Vagina (tissue), 2 donors: ENCODE measurements at regions not wholly inside any gene's neighbourhood (a gene's known extent, or its start where the extent isn't known, plus 50 kb on each side); places are given as distances from the start of the nearest gene placed in this dataset.

ENCODE experiments used
- DNase-seq, 2 donors: peaks; one replicate each; pipeline ENCODE4 v3.0.0-alpha.2; 2017; ENCODE audit errors: extremely low spot score in 2 of 2
- H3K27ac ChIP-seq: fragments of 200-600 bp; sonication (generic); one replicate; pipeline ENCODE4 v1.5.1; 2019
- H3K27me3 ChIP-seq: fragments of 200-600 bp; sonication (generic); one replicate; pipeline ENCODE4 v1.5.1; 2019
- H3K36me3 ChIP-seq, 2 donors: fragments of 200-600 bp; sonication (generic); one replicate each; pipeline ENCODE4 v1.5.1; 2017 to 2019
- H3K4me1 ChIP-seq: fragments of 200-600 bp; sonication (generic); one replicate; pipeline ENCODE4 v1.5.1; 2019
- H3K4me3 ChIP-seq, 2 donors: fragments of 200-600 bp; sonication (generic); 1 replicate in 1 of 2; 2 replicates in 1 of 2; pipeline ENCODE4 v1.5.1; 2016 to 2019
- H3K9me3 ChIP-seq: fragments of 200-600 bp; sonication (generic); one replicate; pipeline ENCODE4 v1.5.1; 2019
- CTCF ChIP-seq, 3 experiments: fragments of 450-650 bp in 2 of 3; fragments of 200-600 bp in 1 of 3; sonication (generic) in 1 of 3; IDR thresholded peaks; one replicate each; pipeline ENCODE4 v1.5.1; 2017 to 2019; ENCODE audit warnings: antibody characterized with exemption in 3 of 3, mild to moderate bottlenecking in 2 of 3, moderate library complexity in 2 of 3
- POLR2A ChIP-seq, 2 donors: fragments of 450-650 bp; IDR thresholded peaks; one replicate each; pipeline ENCODE4 v1.6.1; 2017; ENCODE audit warnings: antibody characterized with exemption in 2 of 2, mild to moderate bottlenecking in 2 of 2, moderate library complexity in 2 of 2
- POLR2AphosphoS5 ChIP-seq, 2 donors: sonication (generic); formaldehyde crosslinking; IDR thresholded peaks; one replicate each; pipeline ENCODE4 v1.9.0; 2017; ENCODE audit warnings: antibody characterized with exemption in 2 of 2, mild to moderate bottlenecking in 2 of 2, low read depth in 1 of 2; ENCODE audit not compliant: insufficient read depth in 1 of 2
- intact Hi-C: fragments of 100-400 bp; cut with DNase I; formaldehyde crosslinking; loops from one replicate; pipeline ENCODE4 v1.15.1; 2023

- Histone ChIP-seq H3K27ac (peak overlapping the region; percentile 80), H3K4me3 (peak overlapping the region; percentile 76 to 87), H3K36me3 (no peaks in the 10 kb centered on the region), H3K4me1 (peaks cover 25% of the 10 kb centered on the region), H3K9me3 (no peaks in the 10 kb centered on the region), H3K27me3 (no peaks in the 10 kb centered on the region)
- intact Hi-C loops: no loop called here
- TF ChIP-seq POLR2A (IDR thresholded peaks at IDR 0.05) (no peak), POLR2AphosphoS5 (IDR thresholded peaks at IDR 0.05; ENCODE audit: insufficient read depth in 1 of 2, low read depth in 1 of 2) (no peak), CTCF (IDR thresholded peaks at IDR 0.05) (no peak)
- no peak for DNase-seq
These were observed 202.1 kb upstream of the NFE2L3 start for GRCh38 chr7:25949736-25950487.

GRCh38 chr7:25950488-25951413, 201.2 kb upstream of the NFE2L3 start:
- intact Hi-C loops: no loop called here
- TF ChIP-seq POLR2AphosphoS5 (IDR thresholded peaks at IDR 0.05; ENCODE audit: insufficient read depth in 1 of 2, low read depth in 1 of 2) (peak; percentile 36 to 51), CTCF (IDR thresholded peaks at IDR 0.05) (no peak), POLR2A (IDR thresholded peaks at IDR 0.05) (peak in 1 of 2 donors; percentile 13)
- peak in 1 of 2 donors; percentile 95 for DNase-seq
- H3K27me3 ChIP-seq: no peaks in the 10 kb centered on the region
- H3K4me3 ChIP-seq: peak overlapping the region; percentile 76 to 87
- peaks cover 25% of the 10 kb centered on the region for H3K4me1 ChIP-seq
- H3K36me3 ChIP-seq: no peaks in the 10 kb centered on the region
- no peaks in the 10 kb centered on the region for H3K9me3 ChIP-seq
- H3K27ac ChIP-seq: peak overlapping the region; percentile 80

GRCh38 chr7:25951414-25952260, 200.4 kb upstream of the NFE2L3 start:
- intact Hi-C loops: no loop called here

More at GRCh38 chr7:25951414-25952260, 200.4 kb upstream of the NFE2L3 start:
- H3K4me1 ChIP-seq: peaks cover 25% of the 10 kb centered on the region
- H3K9me3 ChIP-seq: no peaks in the 10 kb centered on the region
- peak overlapping the region; percentile 76 to 87 for H3K4me3 ChIP-seq
- no peaks in the 10 kb centered on the region for H3K36me3 ChIP-seq
- no peaks in the 10 kb centered on the region for H3K27me3 ChIP-seq
- peak in 1 of 2 donors; percentile 78 for TF ChIP-seq POLR2AphosphoS5 (IDR thresholded peaks at IDR 0.05; ENCODE audit: insufficient read depth in 1 of 2, low read depth in 1 of 2)
- no peak for TF ChIP-seq CTCF (IDR thresholded peaks at IDR 0.05)
- peak in 1 of 2 donors; percentile 17 for TF ChIP-seq POLR2A (IDR thresholded peaks at IDR 0.05)
- no peak for DNase-seq
- H3K27ac ChIP-seq: peak overlapping the region; percentile 75
